Body of pancreas (tissue), 4 donors: ENCODE measurements at regions not wholly inside any gene's neighbourhood (a gene's known extent, or its start where the extent isn't known, plus 50 kb on each side); places are given as distances from the start of the nearest gene placed in this dataset.
"Not testable (repeated sequence)": the region's sequence is repeated elsewhere in the genome, so short reads cannot be mapped to it uniquely, and the experiment has no call there.

ENCODE experiments used
- CTCF ChIP-seq, 7 experiments: fragments of 450-650 bp in 4 of 7; fragments of 200-600 bp in 3 of 7; sonication (generic) in 3 of 7; IDR thresholded peaks; one replicate each; pipeline ENCODE4 v1.5.1; 2016 to 2019; ENCODE audit warnings: antibody characterized with exemption in 7 of 7
- POLR2A ChIP-seq, 3 donors: fragments of 450-650 bp; IDR thresholded peaks; one replicate each; pipeline ENCODE4 v1.6.1; 2016; ENCODE audit warnings: antibody characterized with exemption in 3 of 3, mild to moderate bottlenecking in 2 of 3

GRCh38 chr2:111595072-111595471 lies 288.9 kb downstream of the ANAPC1 start:
- TF ChIP-seq POLR2A, CTCF (IDR thresholded peaks at IDR 0.05): not testable (repeated sequence)
